Gastrocnemius medialis (tissue), 4 donors: ENCODE measurements at regions not wholly inside any gene's neighbourhood (a gene's known extent, or its start where the extent isn't known, plus 50 kb on each side); places are given as distances from the start of the nearest gene placed in this dataset.

Experiments
- CTCF ChIP-seq, 5 experiments: fragments of 450-650 bp in 3 of 5; fragments of 200-600 bp in 2 of 5; sonication (generic) in 2 of 5; IDR thresholded peaks in 4 of 5; conservative IDR thresholded peaks in 1 of 5; 1 replicate in 4 of 5; 2 replicates in 1 of 5; pipeline ENCODE4 v1.5.1; 2016 to 2019; ENCODE audit warnings: antibody characterized with exemption in 5 of 5, mild to moderate bottlenecking in 3 of 5, moderate library complexity in 3 of 5
- POLR2A ChIP-seq, 2 donors: fragments of 450-650 bp; IDR thresholded peaks; one replicate each; pipeline ENCODE4 v1.6.1; 2017; ENCODE audit warnings: antibody characterized with exemption in 2 of 2, mild to moderate bottlenecking in 2 of 2, moderate library complexity in 2 of 2

- no peak for TF ChIP-seq CTCF (IDR thresholded peaks at IDR 0.05 in 4 of 5, conservative IDR thresholded peaks at IDR 0.05 in 1 of 5)
- no peak for TF ChIP-seq POLR2A (IDR thresholded peaks at IDR 0.05)
These were observed 132.9 kb upstream of the CHD1 start for GRCh38 chr5:99061711-99062110.
